Activated CD4-positive, alpha-beta T cell treated with anti-CD3 and anti-CD28 coated beads, Interleukin-2, amount 50 U/mL, for 1 hour (primary cell): ENCODE measurements at regions not wholly inside any gene's neighbourhood (a gene's known extent, or its start where the extent isn't known, plus 50 kb on each side); places are given as distances from the start of the nearest gene placed in this dataset.

Experiments used
- DNase-seq: peaks from one replicate; pipeline ENCODE4 v3.0.0-alpha.2; 2020

GRCh38 chr5:38207343-38207742 lies 51.0 kb upstream of the EGFLAM start:
- DNase-seq = no peak

GRCh38 chr5:38202741-38203140 lies 55.6 kb upstream of the EGFLAM start:
- DNase-seq = no peak

GRCh38 chr5:38200872-38201557 lies 57.3 kb upstream of the EGFLAM start:
- no peak for DNase-seq

- no peak for DNase-seq
Measured at GRCh38 chr5:38197118-38197517, 61.2 kb upstream of the EGFLAM start.

- peak; percentile 36 for DNase-seq
Measured at GRCh38 chr5:38193015-38193581, 65.3 kb upstream of the EGFLAM start.

- no peak for DNase-seq
Measured at GRCh38 chr5:38191693-38192092, 66.7 kb upstream of the EGFLAM start.

- DNase-seq = no peak
Measured at GRCh38 chr5:38190111-38190510, 68.2 kb upstream of the EGFLAM start.

- no peak for DNase-seq
Measured at GRCh38 chr5:38189081-38189504, 69.3 kb upstream of the EGFLAM start.

GRCh38 chr5:38188591-38188990 lies 69.8 kb upstream of the EGFLAM start:
- no peak for DNase-seq

- DNase-seq = no peak
Measured at GRCh38 chr5:38187532-38187931, 70.8 kb upstream of the EGFLAM start.

GRCh38 chr5:38184627-38185026 lies 73.7 kb upstream of the EGFLAM start:
- DNase-seq = no peak

- DNase-seq = no peak
Measured at GRCh38 chr5:38182991-38183390, 75.4 kb upstream of the EGFLAM start.

GRCh38 chr5:38168029-38168428 lies 90.3 kb upstream of the EGFLAM start:
- DNase-seq = no peak

- DNase-seq = no peak
Measured at GRCh38 chr5:38167562-38167996, 90.8 kb upstream of the EGFLAM start.

GRCh38 chr5:38166832-38167231 lies 91.5 kb upstream of the EGFLAM start:
- DNase-seq = no peak

GRCh38 chr5:38165435-38165834 lies 92.9 kb upstream of the EGFLAM start:
- no peak for DNase-seq

- no peak for DNase-seq
Measured at GRCh38 chr5:38164776-38165399, 93.5 kb upstream of the EGFLAM start.

GRCh38 chr5:38163636-38164237 lies 94.6 kb upstream of the EGFLAM start:
- no peak for DNase-seq

- DNase-seq = no peak
Measured at GRCh38 chr5:38162625-38163024, 95.7 kb upstream of the EGFLAM start.

GRCh38 chr5:38157024-38157423 lies 101.3 kb upstream of the EGFLAM start:
- no peak for DNase-seq

- DNase-seq = no peak
Measured at GRCh38 chr5:38154615-38155204, 103.6 kb upstream of the EGFLAM start.

GRCh38 chr5:38151878-38152277 lies 106.5 kb upstream of the EGFLAM start:
- no peak for DNase-seq

GRCh38 chr5:38149815-38150195 lies 108.6 kb upstream of the EGFLAM start:
- DNase-seq = no peak
